Gastrocnemius medialis (tissue), 4 donors: ENCODE measurements at regions not wholly inside any gene's neighbourhood (a gene's known extent, or its start where the extent isn't known, plus 50 kb on each side); places are given as distances from the start of the nearest gene placed in this dataset.

Source experiments
- ATAC-seq, 2 donors: fragments of 150-250 bp; one replicate each; pipeline ENCODE4 v1.9.1; 2016
- DNase-seq, 2 donors: peaks; one replicate each; pipeline ENCODE4 v3.0.0-alpha.2; 2019
- H3K27ac ChIP-seq, 4 donors: fragments of 200-600 bp; sonication (generic); 1 replicate in 1 of 4; 2 replicates in 3 of 4; pipeline ENCODE4 v1.5.1; 2016 to 2018; ENCODE audit warnings: mild to moderate bottlenecking in 2 of 4, moderate library complexity in 1 of 4
- H3K27me3 ChIP-seq, 3 donors: fragments of 200-600 bp; sonication (generic) in 2 of 3; 1 replicate in 1 of 3; 2 replicates in 2 of 3; pipeline versions ENCODE4 v1.5.1 to v1.6.0; 2016 to 2019; ENCODE audit warnings: mild to moderate bottlenecking in 1 of 3, moderate library complexity in 1 of 3
- H3K36me3 ChIP-seq, 2 donors: fragments of 200-600 bp; sonication (generic) in 1 of 2; one replicate each; pipeline ENCODE4 v1.5.1; 2017 to 2018
- H3K4me1 ChIP-seq, 2 donors: fragments of 200-600 bp; sonication (generic) in 1 of 2; one replicate each; pipeline ENCODE4 v1.5.1; 2016 to 2017; ENCODE audit warnings: mild to moderate bottlenecking in 2 of 2
- H3K4me3 ChIP-seq, 4 donors: fragments of 200-600 bp; sonication (generic) in 3 of 4; 1 replicate in 1 of 4; 2 replicates in 3 of 4; pipeline ENCODE4 v1.5.1; 2016 to 2019; ENCODE audit warnings: mild to moderate bottlenecking in 2 of 4
- H3K9me3 ChIP-seq, 3 donors: fragments of 200-600 bp; sonication (generic) in 2 of 3; 1 replicate in 1 of 3; 2 replicates in 2 of 3; pipeline ENCODE4 v1.5.1; 2016 to 2019
- CTCF ChIP-seq, 5 experiments: fragments of 450-650 bp in 3 of 5; fragments of 200-600 bp in 2 of 5; sonication (generic) in 2 of 5; IDR thresholded peaks in 4 of 5; conservative IDR thresholded peaks in 1 of 5; 1 replicate in 4 of 5; 2 replicates in 1 of 5; pipeline ENCODE4 v1.5.1; 2016 to 2019; ENCODE audit warnings: antibody characterized with exemption in 5 of 5, mild to moderate bottlenecking in 3 of 5, moderate library complexity in 3 of 5
- POLR2A ChIP-seq, 2 donors: fragments of 450-650 bp; IDR thresholded peaks; one replicate each; pipeline ENCODE4 v1.6.1; 2017; ENCODE audit warnings: antibody characterized with exemption in 2 of 2, mild to moderate bottlenecking in 2 of 2, moderate library complexity in 2 of 2
- in situ Hi-C, 4 donors: fragments of 200-750 bp; cut with MboI; loops; one replicate each; pipeline versions ENCODE4 v1.15.0 to v1.8.0; 2017; ENCODE audit warnings: low sequenced_read_pairs in 4 of 4
- intact Hi-C: fragments of 100-400 bp; cut with DNase I; formaldehyde crosslinking; loops from one replicate; pipeline ENCODE4 v1.15.1; 2023; ENCODE audit warnings: low total_unique reads

GRCh38 chr20:41958391-41958790, 340.2 kb upstream of the CHD6 start:
- no peak for TF ChIP-seq POLR2A (IDR thresholded peaks at IDR 0.05)
- TF ChIP-seq CTCF (IDR thresholded peaks at IDR 0.05 in 4 of 5, conservative IDR thresholded peaks at IDR 0.05 in 1 of 5): no peak
- DNase-seq: no peak
- ATAC-seq: no peak
- Histone ChIP-seq H3K27ac (no peak overlapping the region), H3K36me3 (no peaks in the 10 kb centered on the region), H3K4me3 (no peak overlapping the region), H3K4me1 (no peaks in the 10 kb centered on the region), H3K9me3 (no peaks in the 10 kb centered on the region), H3K27me3 (no peaks in the 10 kb centered on the region)
- intact Hi-C loops: no loop called here
- in situ Hi-C loops: no loop called here

GRCh38 chr20:41956338-41957074, 338.3 kb upstream of the CHD6 start:
- no peaks in the 10 kb centered on the region for H3K27me3 ChIP-seq
- no peak for TF ChIP-seq CTCF (IDR thresholded peaks at IDR 0.05 in 4 of 5, conservative IDR thresholded peaks at IDR 0.05 in 1 of 5)
- TF ChIP-seq POLR2A (IDR thresholded peaks at IDR 0.05): no peak
- intact Hi-C loops: no loop called here
- H3K4me3 ChIP-seq: no peak overlapping the region
- ATAC-seq (no peak), DNase-seq (no peak)
- no peaks in the 10 kb centered on the region for H3K4me1 ChIP-seq
- H3K27ac ChIP-seq: no peak overlapping the region
- H3K9me3 ChIP-seq: no peaks in the 10 kb centered on the region
- H3K36me3 ChIP-seq: no peaks in the 10 kb centered on the region
- in situ Hi-C loops: no loop called here

- Histone ChIP-seq H3K36me3 (no peaks in the 10 kb centered on the region), H3K9me3 (no peaks in the 10 kb centered on the region), H3K4me1 (no peaks in the 10 kb centered on the region), H3K27ac (no peak overlapping the region), H3K4me3 (no peak overlapping the region), H3K27me3 (no peaks in the 10 kb centered on the region)
- intact Hi-C loops (no loop called here), in situ Hi-C loops (no loop called here)
- ATAC-seq (no peak), DNase-seq (no peak)
- TF ChIP-seq CTCF (IDR thresholded peaks at IDR 0.05 in 4 of 5, conservative IDR thresholded peaks at IDR 0.05 in 1 of 5) (no peak), POLR2A (IDR thresholded peaks at IDR 0.05) (no peak)
Observed at GRCh38 chr20:41952166-41952565, 334.0 kb upstream of the CHD6 start.

- in situ Hi-C loops (no loop called here), intact Hi-C loops (no loop called here)
- Histone ChIP-seq H3K36me3 (no peaks in the 10 kb centered on the region), H3K9me3 (no peaks in the 10 kb centered on the region), H3K27me3 (no peaks in the 10 kb centered on the region), H3K4me3 (no peak overlapping the region), H3K4me1 (no peaks in the 10 kb centered on the region), H3K27ac (no peak overlapping the region)
- ATAC-seq (no peak), DNase-seq (no peak)
- no peak for TF ChIP-seq CTCF (IDR thresholded peaks at IDR 0.05 in 4 of 5, conservative IDR thresholded peaks at IDR 0.05 in 1 of 5)
- no peak for TF ChIP-seq POLR2A (IDR thresholded peaks at IDR 0.05)
Observed at GRCh38 chr20:41951615-41952014, 333.4 kb upstream of the CHD6 start.

GRCh38 chr20:41939659-41940058, 321.5 kb upstream of the CHD6 start:
- in situ Hi-C loops: no loop called here
- DNase-seq: no peak
- Histone ChIP-seq H3K4me1 (no peaks in the 10 kb centered on the region), H3K27me3 (no peaks in the 10 kb centered on the region), H3K27ac (no peak overlapping the region), H3K4me3 (no peak overlapping the region), H3K36me3 (no peaks in the 10 kb centered on the region), H3K9me3 (no peaks in the 10 kb centered on the region)
- intact Hi-C loops: no loop called here
- ATAC-seq: no peak
- TF ChIP-seq POLR2A (IDR thresholded peaks at IDR 0.05) (no peak), CTCF (IDR thresholded peaks at IDR 0.05 in 4 of 5, conservative IDR thresholded peaks at IDR 0.05 in 1 of 5) (no peak)
